ENCODE measurements at regions not wholly inside any gene's neighbourhood (a gene's known extent, or its start where the extent isn't known, plus 50 kb on each side); places are given as distances from the start of the nearest gene placed in this dataset.

GRCh38 chr2:15738225-15738546, 146.5 kb downstream of the DDX1 start:
- TF ChIP-seq REST (IDR thresholded peaks at IDR 0.05; ENCODE audit: insufficient read depth in 1 of 2, low read depth in 2 of 2, low read length in 2 of 2) (no peak), SIN3A (IDR thresholded peaks at IDR 0.05; ENCODE audit: borderline replicate concordance, insufficient read depth, low read length) (no peak), POLR2AphosphoS5 (IDR thresholded peaks at IDR 0.05; ENCODE audit: low read depth, low read length) (no peak), TAF1 (IDR thresholded peaks at IDR 0.05; ENCODE audit: borderline replicate concordance, insufficient read depth, low read length) (no peak), FOXP2 (optimal IDR thresholded peaks at IDR 0.05; ENCODE audit: borderline replicate concordance, extremely low read depth, extremely low read length, insufficient read depth) (no peak)
